Upper lobe of left lung (tissue), 6 donors: ENCODE measurements at regions not wholly inside any gene's neighbourhood (a gene's known extent, or its start where the extent isn't known, plus 50 kb on each side); places are given as distances from the start of the nearest gene placed in this dataset.

Experiments used
- ATAC-seq, 2 donors: fragments of 200-7000 bp; cut with Tn5 transposase; one replicate each; pipeline ENCODE4 v1.9.1; 2022; ENCODE audit warnings: mild to moderate bottlenecking in 2 of 2, moderate library complexity in 2 of 2; ENCODE audit not compliant: low FRiP score in 2 of 2
- DNase-seq, 2 donors: peaks; one replicate each; pipeline ENCODE4 v3.0.0-alpha.2; 2019 to 2020
- H3K27ac ChIP-seq, 4 donors: fragments of 200-600 bp; sonication (generic); one replicate each; pipeline ENCODE4 v1.5.1; 2016 to 2019
- H3K27me3 ChIP-seq, 4 donors: fragments of 200-600 bp; sonication (generic); one replicate each; pipeline ENCODE4 v1.5.1; 2017 to 2019
- H3K36me3 ChIP-seq, 4 donors: fragments of 200-600 bp; sonication (generic); one replicate each; pipeline ENCODE4 v1.5.1; 2016 to 2019
- H3K4me1 ChIP-seq, 4 donors: fragments of 200-600 bp; sonication (generic); one replicate each; pipeline ENCODE4 v1.5.1; 2018 to 2019
- H3K4me3 ChIP-seq, 4 donors: fragments of 200-600 bp; sonication (generic); one replicate each; pipeline ENCODE4 v1.5.1; 2017 to 2019; ENCODE audit warnings: mild to moderate bottlenecking in 2 of 4, moderate library complexity in 1 of 4
- H3K9me3 ChIP-seq, 4 donors: fragments of 200-600 bp; sonication (generic); one replicate each; pipeline ENCODE4 v1.5.1; 2018 to 2019
- CTCF ChIP-seq, 6 experiments: fragments of 450-650 bp in 4 of 6; fragments of 200-600 bp in 2 of 6; sonication (generic) in 2 of 6; IDR thresholded peaks; one replicate each; pipeline ENCODE4 v1.5.1; 2016 to 2019; ENCODE audit warnings: antibody characterized with exemption in 6 of 6
- EP300 ChIP-seq, 4 donors: sonication (generic); formaldehyde crosslinking; IDR thresholded peaks; one replicate each; pipeline ENCODE4 v1.5.1; 2017; ENCODE audit warnings: antibody characterized with exemption in 4 of 4, control low read depth in 2 of 4
- POLR2A ChIP-seq, 4 donors: fragments of 450-650 bp; IDR thresholded peaks; one replicate each; pipeline ENCODE4 v1.5.1; 2016 to 2017; ENCODE audit warnings: antibody characterized with exemption in 4 of 4, mild to moderate bottlenecking in 2 of 4
- POLR2AphosphoS5 ChIP-seq, 2 donors: sonication (generic); formaldehyde crosslinking; IDR thresholded peaks; one replicate each; pipeline ENCODE4 v1.5.1; 2017; ENCODE audit warnings: antibody characterized with exemption in 2 of 2
- WGBS, 2 donors: methylation state at CpG; one replicate each; pipeline ENCODE4 v1.1.5; 2017 to 2018; 5-methylcytosine and 5-hydroxymethylcytosine counted together
- donor health status: DM: no; HTN: no; CAD: no; lungs with moderate emphysema.
- donor health status: DM: no; HTN: yes; CAD: no; lungs with severe emphysema.

GRCh38 chr20:11822540-11822794 is 95.2 kb upstream of the BTBD3 start:
- WGBS, 2 donors, result 15 to 16% methylated on average over 2 of the region's 2 CpGs
- Histone ChIP-seq H3K27ac (no peak overlapping the region), H3K36me3 (no peaks in the 10 kb centered on the region), H3K4me1 (no peaks in the 10 kb centered on the region), H3K9me3 (no peaks in the 10 kb centered on the region), H3K27me3 (no peaks in the 10 kb centered on the region), H3K4me3 (no peak overlapping the region)
- ATAC-seq (no peak), DNase-seq (no peak)
- TF ChIP-seq CTCF (IDR thresholded peaks at IDR 0.05) (no peak), EP300 (IDR thresholded peaks at IDR 0.05) (no peak), POLR2A (IDR thresholded peaks at IDR 0.05) (no peak), POLR2AphosphoS5 (IDR thresholded peaks at IDR 0.05) (no peak)

- 83 to 84% methylated on average over 4 of the region's 4 CpGs for WGBS, 2 donors
- Histone ChIP-seq H3K4me1 (no peaks in the 10 kb centered on the region), H3K27ac (no peak overlapping the region), H3K27me3 (no peaks in the 10 kb centered on the region), H3K36me3 (no peaks in the 10 kb centered on the region), H3K4me3 (no peak overlapping the region), H3K9me3 (no peaks in the 10 kb centered on the region)
- no peak for DNase-seq
- no peak for TF ChIP-seq POLR2A (IDR thresholded peaks at IDR 0.05)
- TF ChIP-seq EP300 (IDR thresholded peaks at IDR 0.05), result no peak
- TF ChIP-seq POLR2AphosphoS5 (IDR thresholded peaks at IDR 0.05), result no peak
- TF ChIP-seq CTCF (IDR thresholded peaks at IDR 0.05), result no peak
- no peak for ATAC-seq
Measured at GRCh38 chr20:11826334-11826733, 91.4 kb upstream of the BTBD3 start.

- no peak for DNase-seq
- no peak for ATAC-seq
- TF ChIP-seq CTCF (IDR thresholded peaks at IDR 0.05) (no peak), POLR2A (IDR thresholded peaks at IDR 0.05) (no peak), POLR2AphosphoS5 (IDR thresholded peaks at IDR 0.05) (no peak), EP300 (IDR thresholded peaks at IDR 0.05) (no peak)
- no peaks in the 10 kb centered on the region for H3K9me3 ChIP-seq
- WGBS, 2 donors, result 81 to 82% methylated on average over 1 of the region's 1 CpG
- no peaks in the 10 kb centered on the region for H3K4me1 ChIP-seq
- H3K36me3 ChIP-seq, result no peaks in the 10 kb centered on the region
- no peak overlapping the region for H3K4me3 ChIP-seq
- no peak overlapping the region for H3K27ac ChIP-seq
- H3K27me3 ChIP-seq, result no peaks in the 10 kb centered on the region
Measured at GRCh38 chr20:11832397-11832796, 85.3 kb upstream of the BTBD3 start.

- 0% methylated on average over 1 of the region's 1 CpG for WGBS, 2 donors
- DNase-seq, result no peak
- TF ChIP-seq EP300 (IDR thresholded peaks at IDR 0.05), result no peak
- TF ChIP-seq CTCF (IDR thresholded peaks at IDR 0.05), result no peak
- no peak for TF ChIP-seq POLR2AphosphoS5 (IDR thresholded peaks at IDR 0.05)
- no peak for TF ChIP-seq POLR2A (IDR thresholded peaks at IDR 0.05)
Measured at GRCh38 chr20:11832851-11833250, 84.8 kb upstream of the BTBD3 start.

GRCh38 chr20:11833825-11834224 is 83.9 kb upstream of the BTBD3 start:
- H3K27me3 ChIP-seq, result no peaks in the 10 kb centered on the region
- H3K36me3 ChIP-seq, result no peaks in the 10 kb centered on the region
- ATAC-seq, result no peak
- no peaks in the 10 kb centered on the region for H3K9me3 ChIP-seq
- WGBS, 2 donors, result 88 to 89% methylated on average over 3 of the region's 3 CpGs
- no peak for DNase-seq
- TF ChIP-seq POLR2A (IDR thresholded peaks at IDR 0.05) (no peak), POLR2AphosphoS5 (IDR thresholded peaks at IDR 0.05) (no peak)
- H3K27ac ChIP-seq, result no peak overlapping the region
- no peak overlapping the region for H3K4me3 ChIP-seq
- H3K4me1 ChIP-seq, result no peaks in the 10 kb centered on the region

More at GRCh38 chr20:11832851-11833250, 84.8 kb upstream of the BTBD3 start:
- no peaks in the 10 kb centered on the region for H3K36me3 ChIP-seq
- no peak for ATAC-seq
- no peaks in the 10 kb centered on the region for H3K9me3 ChIP-seq
- H3K4me1 ChIP-seq, result no peaks in the 10 kb centered on the region
- H3K27me3 ChIP-seq, result no peaks in the 10 kb centered on the region
- no peak overlapping the region for H3K4me3 ChIP-seq
- H3K27ac ChIP-seq, result no peak overlapping the region
